CD14-positive monocyte (primary cell): ENCODE measurements at regions not wholly inside any gene's neighbourhood (a gene's known extent, or its start where the extent isn't known, plus 50 kb on each side); places are given as distances from the start of the nearest gene placed in this dataset.

ENCODE experiments used
- DNase-seq, 3 donors: peaks; one replicate each; pipeline ENCODE4 v3.0.0-alpha.2; 2011 to 2022
- H2AFZ ChIP-seq: 2 replicates; pipeline ENCODE4 v1.6.0; 2012; ENCODE audit warnings: mild to moderate bottlenecking, low read depth, low read length, inconsistent platforms; ENCODE audit not compliant: insufficient read depth, poor library complexity, severe bottlenecking
- H3K27ac ChIP-seq, 2 donors: 1 replicate in 1 of 2; 2 replicates in 1 of 2; pipeline ENCODE4 v1.5.1; 2012 to 2013; ENCODE audit warnings: low read length in 2 of 2, control low read depth in 1 of 2, inconsistent platforms in 1 of 2, low read depth in 1 of 2, mild to moderate bottlenecking in 1 of 2
- H3K27me3 ChIP-seq, 2 donors: one replicate each; pipeline versions ENCODE4 v1.6.0 to v1.6.1; 2011 to 2013; ENCODE audit warnings: low read length in 2 of 2; ENCODE audit not compliant: control insufficient read depth in 2 of 2, insufficient read depth in 2 of 2
- H3K36me3 ChIP-seq, 2 donors: replicated peaks in 1 of 2; 1 replicate in 1 of 2; 2 replicates in 1 of 2; pipeline versions ENCODE4 v1.5.1 to v1.6.1; 2012 to 2013; ENCODE audit warnings: low read length in 2 of 2, control low read depth in 1 of 2, inconsistent platforms in 1 of 2, mild to moderate bottlenecking in 1 of 2; ENCODE audit not compliant: insufficient read depth in 2 of 2, control insufficient read depth in 1 of 2
- H3K4me1 ChIP-seq, 2 donors: 1 replicate in 1 of 2; 2 replicates in 1 of 2; pipeline versions ENCODE4 v1.5.1 to v1.6.1; 2012 to 2013; ENCODE audit warnings: low read length in 2 of 2, control low read depth in 1 of 2, inconsistent platforms in 1 of 2, mild to moderate bottlenecking in 1 of 2, moderate library complexity in 1 of 2; ENCODE audit not compliant: insufficient read depth in 2 of 2, control insufficient read depth in 1 of 2
- H3K4me2 ChIP-seq: replicated peaks from 2 replicates; pipeline ENCODE3; 2012; ENCODE audit warnings: low read length, moderate library complexity, mild to moderate bottlenecking; ENCODE audit not compliant: poor library complexity, severe bottlenecking; ENCODE audit errors: extremely low read depth
- H3K4me3 ChIP-seq, 3 experiments: fragments of 200-600 bp in 1 of 3; sonication (generic) in 1 of 3; replicated peaks in 1 of 3; 1 replicate in 2 of 3; 2 replicates in 1 of 3; pipeline ENCODE4 v1.5.1; 2011 to 2013; ENCODE audit warnings: low read length in 3 of 3, mild to moderate bottlenecking in 3 of 3, control low read depth in 2 of 3, low read depth in 2 of 3, inconsistent platforms in 1 of 3, moderate library complexity in 1 of 3
- H3K79me2 ChIP-seq: 2 replicates; pipeline ENCODE4 v1.6.0; 2012; ENCODE audit warnings: mild to moderate bottlenecking, control low read depth, inconsistent platforms, low read length, moderate library complexity; ENCODE audit not compliant: insufficient read depth
- H3K9ac ChIP-seq: 2 replicates; pipeline ENCODE4 v1.6.0; 2017; ENCODE audit warnings: low read length, mild to moderate bottlenecking; ENCODE audit not compliant: insufficient read depth, poor library complexity, severe bottlenecking
- H3K9me3 ChIP-seq, 2 donors: replicated peaks in 1 of 2; 1 replicate in 1 of 2; 2 replicates in 1 of 2; pipeline versions ENCODE4 v1.5.1 to v1.6.1; 2012 to 2013; ENCODE audit warnings: low read length in 2 of 2, control low read depth in 1 of 2; ENCODE audit not compliant: control insufficient read depth in 1 of 2, insufficient read depth in 1 of 2
- H4K20me1 ChIP-seq: 2 replicates; pipeline ENCODE4 v1.6.0; 2012; ENCODE audit warnings: mild to moderate bottlenecking, low read length, control low read depth, moderate library complexity; ENCODE audit not compliant: insufficient read depth
- H3K27ac Mint-ChIP-seq, 7 donors: one replicate each; pipeline ENCODE4 v1.8.0; 2020; ENCODE audit warnings: mild to moderate bottlenecking in 7 of 7, mixed read lengths in 7 of 7, moderate library complexity in 6 of 7, inconsistent platforms in 2 of 7
- H3K27me3 Mint-ChIP-seq, 3 donors: one replicate each; pipeline ENCODE4 v1.8.0; 2021 to 2022; ENCODE audit warnings: low read depth in 3 of 3, mild to moderate bottlenecking in 3 of 3, mixed read lengths in 3 of 3, moderate library complexity in 3 of 3, inconsistent platforms in 1 of 3
- H3K36me3 Mint-ChIP-seq, 2 donors: one replicate each; pipeline ENCODE4 v1.8.0; 2020; ENCODE audit warnings: mixed read lengths in 2 of 2, inconsistent platforms in 1 of 2, mild to moderate bottlenecking in 1 of 2
- H3K4me1 Mint-ChIP-seq: one replicate; pipeline ENCODE4 v1.8.0; 2020; ENCODE audit warnings: mild to moderate bottlenecking, mixed read lengths
- H3K4me3 Mint-ChIP-seq, 2 donors: one replicate each; pipeline ENCODE4 v1.8.0; 2020; ENCODE audit warnings: mild to moderate bottlenecking in 2 of 2, mixed read lengths in 2 of 2, moderate library complexity in 1 of 2
- H3K9me3 Mint-ChIP-seq, 7 donors: one replicate each; pipeline ENCODE4 v1.8.0; 2020 to 2022; ENCODE audit warnings: mixed read lengths in 7 of 7, mild to moderate bottlenecking in 6 of 7, moderate library complexity in 6 of 7, inconsistent platforms in 2 of 7
- WGBS: methylation state at CpG from one replicate; pipeline ENCODE4 v1.1.5; 2013; ENCODE audit warnings: missing lambda C conversion rate; ENCODE audit not compliant: insufficient coverage; 5-methylcytosine and 5-hydroxymethylcytosine counted together
- intact Hi-C, 2 donors: fragments of 100-400 bp; cut with micrococcal nuclease; formaldehyde crosslinking; loops; one replicate each; pipeline versions ENCODE4 v1.15.0 to v1.15.1; 2023
- TF ChIP-seq, protein P1 (sequence below): fragments of 200-600 bp; IDR thresholded peaks from one replicate; pipeline ENCODE4 v1.8.0; 2022; ENCODE audit warnings: antibody characterized with exemption, mild to moderate bottlenecking

DNA sequence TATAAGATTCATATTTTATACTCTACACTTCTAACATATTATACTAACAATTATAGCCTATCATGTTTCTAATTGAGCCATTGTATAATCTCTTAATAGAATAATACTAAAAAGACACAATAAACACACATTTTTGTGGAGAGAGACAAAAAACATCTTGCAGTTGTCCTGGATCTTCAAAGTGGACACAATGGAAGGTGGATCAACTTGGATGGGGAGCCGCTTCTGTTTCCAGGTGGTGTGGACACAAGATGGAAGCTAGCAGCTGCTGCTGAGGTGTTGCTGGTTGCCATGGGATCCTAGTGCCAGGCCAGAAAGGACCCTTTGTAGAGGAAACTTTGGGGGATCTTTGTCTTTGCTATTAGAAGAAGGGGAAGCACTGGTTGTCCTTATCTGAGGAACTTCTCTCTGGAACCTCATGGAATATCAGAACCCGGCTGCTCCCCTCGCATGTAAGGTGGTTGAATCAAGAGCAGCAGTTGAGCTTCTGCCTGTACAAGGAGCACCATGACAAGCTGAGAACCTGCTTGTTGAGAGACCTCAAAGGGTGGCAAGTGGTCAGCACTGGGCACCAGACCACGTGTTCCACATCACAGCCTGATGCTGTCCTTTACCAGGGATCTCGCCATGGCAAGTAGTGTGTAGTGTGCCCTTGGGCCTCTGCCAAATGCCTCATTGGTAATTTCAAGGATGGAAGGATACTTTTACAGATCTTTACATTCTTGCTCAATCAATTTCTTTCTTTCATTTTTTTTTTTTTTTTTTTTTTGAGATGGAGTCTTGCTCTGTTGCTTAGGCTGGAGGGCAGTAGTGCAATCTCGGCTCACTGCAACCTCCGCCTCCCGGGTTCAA is 232.2 kb downstream of the MYCN start:
- no peaks in the 10 kb centered on the region for H3K79me2 ChIP-seq
- no peaks in the 10 kb centered on the region for H4K20me1 ChIP-seq
- H3K4me3 Mint-ChIP-seq: no peak overlapping the region
- TF ChIP-seq, protein P1, sequence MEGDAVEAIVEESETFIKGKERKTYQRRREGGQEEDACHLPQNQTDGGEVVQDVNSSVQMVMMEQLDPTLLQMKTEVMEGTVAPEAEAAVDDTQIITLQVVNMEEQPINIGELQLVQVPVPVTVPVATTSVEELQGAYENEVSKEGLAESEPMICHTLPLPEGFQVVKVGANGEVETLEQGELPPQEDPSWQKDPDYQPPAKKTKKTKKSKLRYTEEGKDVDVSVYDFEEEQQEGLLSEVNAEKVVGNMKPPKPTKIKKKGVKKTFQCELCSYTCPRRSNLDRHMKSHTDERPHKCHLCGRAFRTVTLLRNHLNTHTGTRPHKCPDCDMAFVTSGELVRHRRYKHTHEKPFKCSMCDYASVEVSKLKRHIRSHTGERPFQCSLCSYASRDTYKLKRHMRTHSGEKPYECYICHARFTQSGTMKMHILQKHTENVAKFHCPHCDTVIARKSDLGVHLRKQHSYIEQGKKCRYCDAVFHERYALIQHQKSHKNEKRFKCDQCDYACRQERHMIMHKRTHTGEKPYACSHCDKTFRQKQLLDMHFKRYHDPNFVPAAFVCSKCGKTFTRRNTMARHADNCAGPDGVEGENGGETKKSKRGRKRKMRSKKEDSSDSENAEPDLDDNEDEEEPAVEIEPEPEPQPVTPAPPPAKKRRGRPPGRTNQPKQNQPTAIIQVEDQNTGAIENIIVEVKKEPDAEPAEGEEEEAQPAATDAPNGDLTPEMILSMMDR: no peak
- intact Hi-C loops: no loop called here
- H3K36me3 Mint-ChIP-seq: no peaks in the 10 kb centered on the region
- H3K9me3 Mint-ChIP-seq: peaks cover 0 to 7% (median 1%) of the 10 kb centered on the region in 7 donors
- no peaks in the 10 kb centered on the region for H3K36me3 ChIP-seq
- H3K4me2 ChIP-seq: no peak overlapping the region
- H3K9ac ChIP-seq: no peak overlapping the region
- 91% methylated on average over 5 of the region's 8 CpGs for WGBS
- no peaks in the 10 kb centered on the region for H3K4me1 ChIP-seq
- H3K27ac ChIP-seq: no peak overlapping the region
- no peak overlapping the region for H3K4me3 ChIP-seq
- no peak for DNase-seq
- H3K27me3 Mint-ChIP-seq: peaks cover 0 to 2% (median 1%) of the 10 kb centered on the region in 3 donors
- H3K4me1 Mint-ChIP-seq: no peaks in the 10 kb centered on the region
- H3K27ac Mint-ChIP-seq: no peak overlapping the region
- H3K27me3 ChIP-seq: no peaks in the 10 kb centered on the region
- H2AFZ ChIP-seq: no peak overlapping the region
- no peaks in the 10 kb centered on the region for H3K9me3 ChIP-seq

DNA sequence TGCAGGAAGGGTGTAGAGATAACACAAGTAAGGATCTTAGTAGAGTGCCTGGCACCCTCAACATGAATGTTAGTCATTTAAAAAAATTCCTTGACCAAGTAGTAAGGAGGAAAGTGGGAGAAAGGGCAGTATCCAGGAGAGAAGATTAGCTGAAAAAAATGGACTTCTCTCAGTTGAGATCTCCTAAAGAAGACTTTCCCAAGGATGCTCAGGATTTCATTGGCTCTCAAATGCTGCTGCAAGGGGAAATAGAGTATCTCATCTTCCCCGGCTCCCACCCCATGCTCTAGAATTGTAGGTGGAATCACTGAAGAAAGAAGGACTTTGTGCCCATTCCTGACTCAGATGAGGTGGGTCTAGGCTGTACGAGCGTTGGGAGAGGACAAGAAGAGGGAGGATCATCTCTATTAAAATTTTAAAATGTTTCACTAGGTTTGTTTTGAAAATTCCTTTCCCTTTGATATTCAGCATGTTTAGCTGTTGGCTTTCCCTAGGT is 231.1 kb downstream of the MYCN start:
- no peaks in the 10 kb centered on the region for H3K4me1 Mint-ChIP-seq
- H3K4me3 Mint-ChIP-seq: no peak overlapping the region
- no peak overlapping the region for H3K4me3 ChIP-seq
- no peaks in the 10 kb centered on the region for H4K20me1 ChIP-seq
- H3K36me3 ChIP-seq: no peaks in the 10 kb centered on the region
- no peaks in the 10 kb centered on the region for H3K27me3 ChIP-seq
- H3K9me3 Mint-ChIP-seq: peaks cover 0 to 7% (median 1%) of the 10 kb centered on the region in 7 donors
- no peak overlapping the region for H3K27ac ChIP-seq
- TF ChIP-seq, protein P1: no peak
- H3K27ac Mint-ChIP-seq: no peak overlapping the region
- no peak overlapping the region for H2AFZ ChIP-seq
- H3K9ac ChIP-seq: no peak overlapping the region
- H3K27me3 Mint-ChIP-seq: peaks cover 0 to 2% (median 1%) of the 10 kb centered on the region in 3 donors
- WGBS: no CpG with 5 or more reads among the region's 3 CpGs
- no peaks in the 10 kb centered on the region for H3K9me3 ChIP-seq
- no peaks in the 10 kb centered on the region for H3K79me2 ChIP-seq
- intact Hi-C loops: no loop called here
- no peaks in the 10 kb centered on the region for H3K4me1 ChIP-seq
- DNase-seq: no peak
- H3K4me2 ChIP-seq: no peak overlapping the region
- no peaks in the 10 kb centered on the region for H3K36me3 Mint-ChIP-seq
